GM21717 (cell line): ENCODE measurements at regions not wholly inside any gene's neighbourhood (a gene's known extent, or its start where the extent isn't known, plus 50 kb on each side); places are given as distances from the start of the nearest gene placed in this dataset.

Source experiments
- ATAC-seq: cut with Tn5 transposase; IDR thresholded peaks from one replicate; pipeline ENCODE4 v1.9.1; 2021; ENCODE audit warnings: mild to moderate bottlenecking, moderate library complexity; ENCODE audit not compliant: unreplicated experiment

- no peak for ATAC-seq
Measured at GRCh38 chr9:120221844-120222243, 358.1 kb downstream of the CDK5RAP2 start.

GRCh38 chr9:120214332-120214731 lies 365.6 kb downstream of the CDK5RAP2 start:
- ATAC-seq: no peak

GRCh38 chr9:120212853-120213200 lies 367.1 kb downstream of the CDK5RAP2 start:
- ATAC-seq: peak; percentile 35

GRCh38 chr9:120212153-120212852 lies 367.7 kb downstream of the CDK5RAP2 start:
- peak; percentile 67 for ATAC-seq

- no peak for ATAC-seq
Measured at GRCh38 chr9:120210274-120210673, 369.7 kb downstream of the CDK5RAP2 start.

GRCh38 chr9:120202856-120203654 lies 376.9 kb downstream of the CDK5RAP2 start:
- no peak for ATAC-seq

- no peak for ATAC-seq
Measured at GRCh38 chr9:120198027-120198426, 381.9 kb downstream of the CDK5RAP2 start.

- no peak for ATAC-seq
Measured at GRCh38 chr9:120197605-120198004, 382.4 kb downstream of the CDK5RAP2 start.

- ATAC-seq: no peak
Measured at GRCh38 chr9:120191141-120191540, 388.8 kb downstream of the CDK5RAP2 start.

GRCh38 chr9:120187758-120188157 lies 392.2 kb downstream of the CDK5RAP2 start:
- no peak for ATAC-seq

- no peak for ATAC-seq
Measured at GRCh38 chr9:120186276-120186675, 393.7 kb downstream of the CDK5RAP2 start.

- no peak for ATAC-seq
Measured at GRCh38 chr9:120184266-120184665, 395.7 kb downstream of the CDK5RAP2 start.

GRCh38 chr9:120183615-120184014 lies 396.4 kb downstream of the CDK5RAP2 start:
- ATAC-seq: no peak

GRCh38 chr9:120182011-120182410 lies 398.0 kb downstream of the CDK5RAP2 start:
- ATAC-seq: no peak

GRCh38 chr9:120177121-120177520 lies 402.8 kb downstream of the CDK5RAP2 start:
- no peak for ATAC-seq

- no peak for ATAC-seq
Measured at GRCh38 chr9:120175031-120175430, 404.9 kb downstream of the CDK5RAP2 start.

GRCh38 chr9:120161776-120162175 lies 418.2 kb downstream of the CDK5RAP2 start:
- no peak for ATAC-seq

GRCh38 chr9:120158221-120158620 lies 421.7 kb downstream of the CDK5RAP2 start:
- no peak for ATAC-seq

GRCh38 chr9:120156376-120156775 lies 423.6 kb downstream of the CDK5RAP2 start:
- ATAC-seq: no peak

GRCh38 chr9:120153258-120153657 lies 426.7 kb downstream of the CDK5RAP2 start:
- no peak for ATAC-seq

- ATAC-seq: no peak
Measured at GRCh38 chr9:120152295-120152694, 427.7 kb downstream of the CDK5RAP2 start.

- no peak for ATAC-seq
Measured at GRCh38 chr9:120151806-120152205, 428.2 kb downstream of the CDK5RAP2 start.
